PC-9 (cell line): ENCODE measurements at regions not wholly inside any gene's neighbourhood (a gene's known extent, or its start where the extent isn't known, plus 50 kb on each side); places are given as distances from the start of the nearest gene placed in this dataset.

Experiments
- BruUV-seq: library from RNA; stranded (reverse); fragments of 400-500 nt; replicated peaks from 2 replicates; lab custom pipeline; 2021; lab: Mats Ljungman, UMichigan
- CTCF ChIA-PET: fragments of 300-600 bp; sonication (Branson Sonifier 250); formaldehyde crosslinking; loops from one replicate; lab custom pipeline; 2022; ENCODE audit warnings: antibody characterized with exemption; lab: Charles Lee
- POLR2A ChIA-PET: fragments of 300-600 bp; sonication (Branson Sonifier 250); formaldehyde crosslinking; loops from one replicate; lab custom pipeline; 2022; ENCODE audit warnings: antibody characterized with exemption; ENCODE audit not compliant: unreplicated experiment; lab: Charles Lee
- DNase-seq, 2 experiments: peaks; one replicate each; pipeline versions ENCODE4 v3.0.0 to v3.0.0-alpha.2; 2015 to 2022; ENCODE audit warnings: mixed read lengths in 1 of 2
- H2AFZ ChIP-seq: fragments of 200-600 bp; sonication (generic); 2 replicates; pipeline ENCODE4 v1.8.1; 2017; ENCODE audit warnings: antibody characterized with exemption
- H3F3A ChIP-seq: fragments of 200-600 bp; sonication (generic); 2 replicates; pipeline ENCODE4 v1.8.1; 2017; ENCODE audit warnings: antibody characterized with exemption, mild to moderate bottlenecking, low read depth; ENCODE audit not compliant: insufficient read depth
- H3K27ac ChIP-seq: fragments of 200-600 bp; sonication (generic); 2 replicates; pipeline ENCODE4 v1.6.1; 2016; ENCODE audit warnings: mixed run types
- H3K27me3 ChIP-seq: fragments of 200-600 bp; sonication (generic); 2 replicates; pipeline ENCODE4 v1.6.1; 2016; ENCODE audit warnings: low read depth, mixed run types; ENCODE audit not compliant: insufficient read depth
- H3K36me3 ChIP-seq: fragments of 200-600 bp; sonication (generic); 2 replicates; pipeline ENCODE4 v1.6.1; 2016; ENCODE audit warnings: low read depth, mixed run types
- H3K4me1 ChIP-seq: fragments of 200-600 bp; sonication (generic); replicated peaks from 2 replicates; pipeline ENCODE4 v1.6.1; 2016; ENCODE audit warnings: mixed run types; ENCODE audit not compliant: insufficient read depth
- H3K4me2 ChIP-seq: fragments of 200-600 bp; sonication (generic); 2 replicates; pipeline ENCODE4 v1.6.1; 2017; ENCODE audit warnings: mixed run types
- H3K4me3 ChIP-seq: fragments of 200-600 bp; sonication (generic); 2 replicates; pipeline ENCODE4 v1.6.1; 2016; ENCODE audit warnings: mixed run types
- H3K79me2 ChIP-seq: fragments of 200-600 bp; sonication (generic); 2 replicates; pipeline ENCODE4 v1.6.1; 2017; ENCODE audit warnings: low read depth, mixed run types
- H3K9me2 ChIP-seq: fragments of 200-600 bp; sonication (generic); 2 replicates; pipeline ENCODE4 v1.8.1; 2017; ENCODE audit warnings: mild to moderate bottlenecking; ENCODE audit not compliant: insufficient read depth
- H3K9me3 ChIP-seq: fragments of 200-600 bp; sonication (generic); 2 replicates; pipeline ENCODE4 v1.8.1; 2016; ENCODE audit warnings: low read depth; ENCODE audit not compliant: insufficient read depth
- H4K20me1 ChIP-seq: fragments of 200-600 bp; sonication (generic); 2 replicates; pipeline ENCODE4 v1.8.1; 2017; ENCODE audit not compliant: insufficient read depth
- CTCF ChIP-seq: fragments of 200-600 bp; sonication (generic); conservative IDR thresholded peaks from 2 replicates; pipeline ENCODE4 v1.6.1; 2017; ENCODE audit warnings: mixed run types, antibody characterized with exemption, mild to moderate bottlenecking, moderate library complexity
- EZH2 ChIP-seq: fragments of 200-600 bp; sonication (generic); IDR thresholded peaks from 2 replicates; pipeline ENCODE4 v1.8.0; 2017; ENCODE audit warnings: antibody characterized with exemption, low read depth
- intact Hi-C: fragments of 100-400 bp; cut with micrococcal nuclease; formaldehyde crosslinking; loops from one replicate; pipeline ENCODE4 v1.10.0; 2022; ENCODE audit not compliant: unreplicated experiment

GRCh38 chr13:74715718-74716117 is 581.5 kb upstream of the KLF12 start:
- no peak for DNase-seq
- H3K36me3 ChIP-seq, result no peaks in the 10 kb centered on the region
- no TSS peak for BruUV-seq

DNA sequence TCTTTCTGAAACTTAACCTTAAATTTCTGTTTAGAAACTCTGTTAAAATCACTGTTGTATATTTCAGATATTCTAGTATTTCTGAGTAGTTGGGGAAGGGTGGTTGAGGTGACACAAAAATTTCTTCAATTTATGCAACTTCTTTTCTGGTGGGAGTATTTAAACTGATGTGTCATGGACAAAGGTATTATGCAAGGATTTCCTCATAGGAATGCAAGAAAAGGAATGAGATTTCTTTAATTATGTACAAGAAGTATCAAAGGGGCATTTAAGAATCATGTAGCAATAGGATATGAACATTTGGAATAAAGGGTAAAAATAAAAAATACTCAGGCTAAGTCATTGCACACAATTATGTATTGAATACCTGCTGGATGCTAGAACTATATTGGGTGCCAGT is 575.8 kb upstream of the KLF12 start:
- no peaks in the 10 kb centered on the region for H3K9me3 ChIP-seq
- H3K4me1 ChIP-seq, result no peaks in the 10 kb centered on the region
- H3K9me2 ChIP-seq, result no peaks in the 10 kb centered on the region
- no peak overlapping the region for H3K4me2 ChIP-seq
- POLR2A ChIA-PET, result no interaction called here
- H2AFZ ChIP-seq, result no peak overlapping the region
- CTCF ChIA-PET, result no interaction called here
- H3F3A ChIP-seq, result no peaks in the 10 kb centered on the region
- no TSS peak for BruUV-seq
- H3K36me3 ChIP-seq, result no peaks in the 10 kb centered on the region
- no peaks in the 10 kb centered on the region for H4K20me1 ChIP-seq
- H3K27ac ChIP-seq, result no peak overlapping the region
- intact Hi-C loops, result no loop called here
- DNase-seq, result no peak
- no peak for TF ChIP-seq EZH2
- no peak for TF ChIP-seq CTCF
- H3K79me2 ChIP-seq, result no peaks in the 10 kb centered on the region
- H3K27me3 ChIP-seq, result no peaks in the 10 kb centered on the region
- no peak overlapping the region for H3K4me3 ChIP-seq

More at GRCh38 chr13:74715718-74716117, 581.5 kb upstream of the KLF12 start:
- Histone ChIP-seq H3K9me3 (no peaks in the 10 kb centered on the region), H3K9me2 (no peaks in the 10 kb centered on the region), H3K4me3 (no peak overlapping the region), H3K79me2 (no peaks in the 10 kb centered on the region), H2AFZ (no peak overlapping the region), H3K4me1 (no peaks in the 10 kb centered on the region), H3K27ac (no peak overlapping the region), H3K27me3 (no peaks in the 10 kb centered on the region), H3K4me2 (no peak overlapping the region), H3F3A (no peaks in the 10 kb centered on the region), H4K20me1 (no peaks in the 10 kb centered on the region)
- ChIA-PET CTCF (no interaction called here), POLR2A (no interaction called here)
- intact Hi-C loops, result no loop called here
- TF ChIP-seq EZH2, result no peak
- TF ChIP-seq CTCF, result no peak

DNA sequence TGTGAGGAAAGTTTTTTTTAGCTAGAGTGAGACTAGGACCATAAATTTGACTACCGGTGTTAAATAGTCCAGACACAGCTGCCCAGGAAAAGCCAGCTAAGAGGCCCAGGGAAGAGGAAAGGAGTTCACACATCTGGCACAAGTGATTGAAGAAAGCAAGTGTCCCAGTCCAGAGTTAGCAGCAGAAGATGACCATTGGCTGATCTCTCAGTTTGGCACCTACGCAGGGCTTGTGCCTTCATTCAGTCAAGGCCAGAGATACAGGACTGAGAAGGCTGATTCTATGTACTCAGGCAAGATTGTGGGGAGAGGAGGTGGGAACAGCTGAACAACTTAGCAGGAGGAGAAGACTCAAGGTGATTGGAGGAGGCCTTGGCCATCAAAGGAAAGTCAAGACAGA is 575.0 kb upstream of the KLF12 start:
- H3K4me2 ChIP-seq, result no peak overlapping the region
- no peak overlapping the region for H3K27ac ChIP-seq
- TF ChIP-seq CTCF, result no peak
- no peak for TF ChIP-seq EZH2
- intact Hi-C loops, result no loop called here
- no peak overlapping the region for H3K4me3 ChIP-seq
- no peaks in the 10 kb centered on the region for H3K4me1 ChIP-seq
- H3K27me3 ChIP-seq, result no peaks in the 10 kb centered on the region
- POLR2A ChIA-PET, result no interaction called here
- no peaks in the 10 kb centered on the region for H3K36me3 ChIP-seq
- no peaks in the 10 kb centered on the region for H4K20me1 ChIP-seq
- H2AFZ ChIP-seq, result no peak overlapping the region
- no TSS peak for BruUV-seq
- no peaks in the 10 kb centered on the region for H3K79me2 ChIP-seq
- no peaks in the 10 kb centered on the region for H3K9me2 ChIP-seq
- H3F3A ChIP-seq, result no peaks in the 10 kb centered on the region
- CTCF ChIA-PET, result no interaction called here
- H3K9me3 ChIP-seq, result no peaks in the 10 kb centered on the region
- DNase-seq, result no peak
